ENCODE measurements at regions not wholly inside any gene's neighbourhood (a gene's known extent, or its start where the extent isn't known, plus 50 kb on each side); places are given as distances from the start of the nearest gene placed in this dataset.
A peak's percentile ranks its signal among the peaks of the same experiment; 100 is the strongest.

DNA sequence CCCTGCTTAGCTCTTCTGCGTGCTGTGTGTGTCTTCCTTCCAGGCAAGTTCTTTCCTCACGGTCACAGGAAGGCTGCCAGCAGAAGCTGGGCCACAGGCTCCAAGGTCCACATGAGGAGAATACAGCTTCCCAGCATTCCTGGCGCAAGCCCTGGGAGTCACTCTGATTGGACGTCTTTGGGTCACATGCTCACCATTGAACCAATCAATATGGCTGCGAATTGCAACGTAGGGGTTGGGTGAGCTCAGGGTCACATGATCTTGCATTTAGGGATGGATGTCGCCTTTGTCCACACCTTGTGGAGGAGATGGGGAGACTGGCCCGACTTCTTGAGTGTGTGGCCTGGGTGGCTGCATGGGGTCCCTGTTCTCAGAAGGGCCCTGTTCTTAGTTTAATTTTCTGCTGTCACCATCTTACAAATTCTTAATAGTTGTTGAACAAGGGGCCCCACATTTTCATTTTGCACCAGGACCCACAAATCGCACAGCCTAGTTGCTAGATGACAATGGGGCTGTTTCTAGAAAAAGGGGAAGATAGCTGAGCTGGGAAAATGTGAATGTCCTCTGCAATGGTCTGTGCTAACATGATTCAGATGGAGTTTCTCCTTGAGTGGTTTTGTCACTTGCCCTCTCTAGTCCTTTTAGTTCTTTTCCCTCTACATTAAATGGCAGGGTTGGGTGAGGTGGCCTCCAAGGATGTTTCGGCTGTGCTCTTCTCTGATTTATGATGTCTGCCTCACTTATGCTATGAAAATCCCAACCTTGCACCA, 149.6 kb downstream of the CDH26 start:
- Histone ChIP-seq H3K36me3 (no peaks in the 10 kb centered on the region), H3K4me1 (peaks cover 15% of the 10 kb centered on the region), H3K27me3 (peaks cover 7% of the 10 kb centered on the region; the same call in 1 of the 2 replicates), H3K4me3 (no peak overlapping the region), H3K9me3 (replicated peaks) (no peaks in the 10 kb centered on the region), H3K27ac (no peak overlapping the region)
- no peak for DNase-seq

DNA sequence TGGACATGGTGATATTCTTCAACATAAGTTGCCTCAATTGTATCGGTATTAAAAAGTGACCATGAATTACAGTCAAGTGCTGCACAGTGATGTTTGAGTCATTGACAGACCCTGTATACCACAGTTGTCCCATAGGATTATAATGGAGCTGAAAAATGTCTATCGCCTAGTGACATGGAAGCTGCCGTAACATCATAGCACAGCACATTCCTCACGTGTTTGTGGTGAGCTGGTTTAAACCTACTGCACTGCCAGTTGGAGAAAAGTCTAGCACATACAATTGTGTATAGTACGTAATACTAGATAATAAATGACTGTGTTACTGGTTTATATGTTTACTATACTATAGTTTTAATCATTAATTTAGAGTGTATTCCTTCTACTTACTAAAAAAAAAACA, 150.2 kb downstream of the CDH26 start:
- Histone ChIP-seq H3K9me3 (replicated peaks) (no peaks in the 10 kb centered on the region), H3K27ac (no peak overlapping the region), H3K4me3 (no peak overlapping the region), H3K36me3 (no peaks in the 10 kb centered on the region), H3K4me1 (peaks cover 14% of the 10 kb centered on the region), H3K27me3 (peaks cover 7% of the 10 kb centered on the region; the same call in 1 of the 2 replicates)
- DNase-seq = peak; percentile 76 to 80

- Histone ChIP-seq H3K27me3 (peaks cover 21% of the 10 kb centered on the region), H3K4me1 (peaks cover 13% of the 10 kb centered on the region), H3K4me3 (no peak overlapping the region), H3K9me3 (replicated peaks) (0 out of 2 replicates have a peak, but pooled peaks cover 3% of the 10 kb centered on the region), H3K36me3 (no peaks in the 10 kb centered on the region), H3K27ac (no peak overlapping the region)
- DNase-seq = no peak
Measured at GRCh38 chr20:60113024-60113724, 155.0 kb downstream of the CDH26 start.

DNA sequence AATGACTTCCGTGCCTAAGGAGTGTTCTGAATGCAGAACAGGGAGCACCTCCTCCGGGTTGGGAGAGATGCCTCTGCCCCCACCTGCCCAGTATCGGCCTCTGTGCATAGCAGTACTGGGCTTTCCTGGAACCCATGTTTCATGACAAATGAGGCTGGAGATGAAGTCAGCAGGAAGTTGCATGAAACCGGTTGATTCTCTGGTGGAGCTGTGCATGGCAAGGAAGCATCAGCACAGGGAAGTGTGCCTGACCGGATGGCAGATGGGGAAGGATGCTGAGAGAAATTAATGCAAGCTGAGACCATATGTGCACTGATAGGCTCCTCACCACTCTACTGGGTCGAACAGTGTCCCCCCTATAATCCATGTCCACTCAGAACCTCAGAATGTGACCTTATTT, 155.5 kb downstream of the CDH26 start:
- peaks cover 27% of the 10 kb centered on the region for H3K27me3 ChIP-seq
- H3K9me3 ChIP-seq (replicated peaks) = 0 out of 2 replicates have a peak, but pooled peaks cover 3% of the 10 kb centered on the region
- no peak overlapping the region for H3K4me3 ChIP-seq
- peaks cover 7% of the 10 kb centered on the region for H3K4me1 ChIP-seq
- no peak for DNase-seq
- no peak overlapping the region for H3K27ac ChIP-seq
- no peaks in the 10 kb centered on the region for H3K36me3 ChIP-seq

- H3K4me3 ChIP-seq = no peak overlapping the region
- DNase-seq = no peak
- peaks cover 3% of the 10 kb centered on the region; the same call in 1 of the 2 replicates for H3K4me1 ChIP-seq
- H3K9me3 ChIP-seq (replicated peaks) = 0 out of 2 replicates have a peak, but pooled peaks cover 3% of the 10 kb centered on the region
- no peak overlapping the region for H3K27ac ChIP-seq
- peaks cover 31% of the 10 kb centered on the region for H3K27me3 ChIP-seq
- H3K36me3 ChIP-seq = no peaks in the 10 kb centered on the region
Measured at GRCh38 chr20:60115451-60115850, 157.2 kb downstream of the CDH26 start.

- Histone ChIP-seq H3K4me1 (peaks cover 3% of the 10 kb centered on the region; the same call in 1 of the 2 replicates), H3K9me3 (replicated peaks) (0 out of 2 replicates have a peak, but pooled peaks cover 3% of the 10 kb centered on the region), H3K27me3 (peaks cover 39% of the 10 kb centered on the region), H3K27ac (no peak overlapping the region), H3K36me3 (no peaks in the 10 kb centered on the region), H3K4me3 (no peak overlapping the region)
- DNase-seq = no peak
Measured at GRCh38 chr20:60116128-60116909, 158.1 kb downstream of the CDH26 start.

GRCh38 chr20:60117065-60117464, 158.8 kb downstream of the CDH26 start:
- 0 out of 2 replicates have a peak, but pooled peaks cover 3% of the 10 kb centered on the region for H3K9me3 ChIP-seq (replicated peaks)
- no peak overlapping the region for H3K27ac ChIP-seq
- peaks cover 36% of the 10 kb centered on the region for H3K27me3 ChIP-seq
- DNase-seq = peak in 1 of 2 experiments; percentile 32
- H3K4me3 ChIP-seq = no peak overlapping the region
- no peaks in the 10 kb centered on the region for H3K36me3 ChIP-seq
- peaks cover 3% of the 10 kb centered on the region; the same call in 1 of the 2 replicates for H3K4me1 ChIP-seq

GRCh38 chr20:60121903-60122302, 163.7 kb downstream of the CDH26 start:
- Histone ChIP-seq H3K27me3 (peaks cover 47% of the 10 kb centered on the region), H3K4me3 (no peak overlapping the region), H3K27ac (no peak overlapping the region), H3K9me3 (replicated peaks) (no peaks in the 10 kb centered on the region), H3K36me3 (no peaks in the 10 kb centered on the region), H3K4me1 (peaks cover 1% of the 10 kb centered on the region; the same call in 1 of the 2 replicates)
- no peak for DNase-seq

DNA sequence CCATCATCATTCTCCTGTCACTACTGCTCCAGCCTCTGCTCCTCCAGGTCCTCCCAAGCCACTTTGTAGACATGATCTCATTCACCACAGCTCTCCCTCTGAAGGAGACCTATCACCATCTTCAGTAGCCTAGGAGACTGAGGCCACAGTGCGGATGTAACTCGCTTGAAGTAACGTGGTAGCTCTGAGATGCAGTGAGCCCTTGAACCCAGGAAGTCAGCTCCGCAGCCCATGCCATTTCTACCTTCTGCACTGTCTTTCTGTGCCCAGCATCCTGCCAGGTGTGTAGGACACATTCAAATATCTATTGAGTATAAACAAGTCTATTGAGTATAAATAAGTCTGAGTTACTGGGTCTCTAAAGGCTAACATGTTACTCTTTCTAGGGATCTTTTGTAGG, 164.4 kb downstream of the CDH26 start:
- Histone ChIP-seq H3K9me3 (replicated peaks) (no peaks in the 10 kb centered on the region), H3K36me3 (no peaks in the 10 kb centered on the region), H3K4me3 (no peak overlapping the region), H3K4me1 (no peaks in the 10 kb centered on the region), H3K27ac (no peak overlapping the region), H3K27me3 (peaks cover 42% of the 10 kb centered on the region)
- DNase-seq = no peak

DNA sequence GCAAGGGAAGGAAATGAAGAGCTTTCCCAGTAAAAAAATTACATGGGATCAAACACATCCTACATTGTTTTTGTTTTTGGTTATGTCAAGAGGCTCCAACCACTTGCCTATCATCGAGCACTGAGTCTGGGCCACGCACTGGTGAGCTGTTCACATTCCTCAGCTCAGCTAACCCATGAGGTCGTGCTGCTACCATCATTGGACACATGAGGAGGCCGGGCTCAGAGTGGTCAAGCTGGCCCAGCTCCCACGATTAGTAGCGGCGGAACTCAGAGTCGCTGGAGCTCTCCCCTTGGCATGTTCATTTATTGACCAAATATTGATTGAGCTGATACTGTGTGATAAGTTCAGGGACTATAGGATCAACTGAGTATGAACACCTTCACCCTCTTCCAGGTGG, 164.9 kb downstream of the CDH26 start:
- Histone ChIP-seq H3K27me3 (peaks cover 40% of the 10 kb centered on the region), H3K27ac (no peak overlapping the region), H3K4me3 (no peak overlapping the region), H3K9me3 (replicated peaks) (no peaks in the 10 kb centered on the region), H3K36me3 (no peaks in the 10 kb centered on the region), H3K4me1 (no peaks in the 10 kb centered on the region)
- DNase-seq = no peak

DNA sequence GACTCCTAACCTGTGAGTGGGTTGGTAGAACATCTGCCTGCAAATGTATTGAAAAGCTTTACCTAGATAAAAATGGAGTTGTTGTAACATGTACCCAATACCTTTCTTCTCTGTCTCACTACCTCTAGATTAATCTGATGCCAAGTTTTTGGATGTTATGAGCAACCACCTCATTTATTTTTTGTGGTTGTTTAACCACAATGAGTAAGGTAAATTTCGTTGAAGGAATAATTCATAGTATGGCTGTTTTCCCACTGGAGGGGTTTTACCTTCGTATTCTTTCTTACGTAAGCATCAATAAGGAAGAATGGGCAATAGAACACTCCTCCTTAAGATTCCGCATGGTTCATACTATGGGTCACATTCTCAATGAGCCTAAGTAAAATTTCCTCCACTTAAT, 165.4 kb downstream of the CDH26 start:
- Histone ChIP-seq H3K9me3 (replicated peaks) (no peaks in the 10 kb centered on the region), H3K4me1 (no peaks in the 10 kb centered on the region), H3K27me3 (peaks cover 38% of the 10 kb centered on the region), H3K4me3 (no peak overlapping the region), H3K36me3 (no peaks in the 10 kb centered on the region), H3K27ac (no peak overlapping the region)
- no peak for DNase-seq

DNA sequence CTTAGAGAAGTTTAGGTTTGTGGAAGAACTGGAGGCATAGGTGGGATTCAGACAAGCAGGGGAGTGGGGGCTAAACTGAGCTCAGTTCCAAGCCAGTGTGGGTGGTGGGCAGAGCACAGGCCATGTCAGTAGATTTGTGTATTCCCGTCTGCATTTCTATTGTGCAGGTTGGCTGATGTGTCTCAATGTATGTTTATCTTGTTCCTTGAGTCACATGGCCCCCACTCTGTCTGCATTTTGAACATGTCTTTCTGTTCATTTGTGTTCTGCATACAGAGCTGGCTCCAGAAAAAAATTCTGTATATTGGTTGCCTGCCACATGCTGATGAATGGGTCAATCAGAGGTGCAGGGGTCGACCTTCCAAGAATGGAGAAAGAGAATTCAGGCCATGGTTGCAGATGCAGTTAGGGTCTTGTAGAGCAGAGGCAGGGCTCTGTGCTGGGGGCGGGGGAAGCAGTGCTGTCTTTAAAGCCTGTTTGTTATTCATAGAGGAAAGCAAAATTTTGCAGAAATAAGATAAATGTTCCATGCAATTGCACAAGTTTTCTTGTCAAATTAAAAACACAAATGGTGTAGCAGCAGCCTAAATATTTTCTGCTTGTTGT, 166.7 kb downstream of the CDH26 start:
- no peak overlapping the region for H3K4me3 ChIP-seq
- H3K27ac ChIP-seq = no peak overlapping the region
- no peaks in the 10 kb centered on the region for H3K9me3 ChIP-seq (replicated peaks)
- no peak for DNase-seq
- H3K4me1 ChIP-seq = no peaks in the 10 kb centered on the region
- no peaks in the 10 kb centered on the region for H3K36me3 ChIP-seq
- peaks cover 38% of the 10 kb centered on the region for H3K27me3 ChIP-seq

DNA sequence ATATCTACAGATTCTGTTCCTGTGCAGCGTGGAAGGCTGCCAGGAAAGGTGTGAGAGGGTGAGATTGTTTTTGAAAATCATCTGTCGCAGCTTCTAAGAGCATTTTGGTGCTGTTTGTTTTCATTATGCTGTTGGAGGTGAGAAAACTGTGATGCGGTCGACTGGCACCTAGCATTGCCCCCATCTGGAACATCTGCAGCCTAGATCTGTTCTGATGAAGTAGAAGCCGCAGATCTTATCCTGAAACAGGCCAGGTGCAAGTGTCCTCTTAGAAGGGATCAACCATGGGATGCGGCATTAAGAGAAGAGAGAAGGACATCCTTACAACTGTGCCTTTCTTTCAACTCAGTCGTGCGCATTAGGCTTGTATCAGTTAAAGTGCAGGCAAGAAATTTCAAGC, 167.3 kb downstream of the CDH26 start:
- no peak overlapping the region for H3K27ac ChIP-seq
- DNase-seq = no peak
- H3K4me1 ChIP-seq = no peaks in the 10 kb centered on the region
- H3K4me3 ChIP-seq = no peak overlapping the region
- no peaks in the 10 kb centered on the region for H3K9me3 ChIP-seq (replicated peaks)
- peaks cover 37% of the 10 kb centered on the region for H3K27me3 ChIP-seq
- H3K36me3 ChIP-seq = no peaks in the 10 kb centered on the region

GRCh38 chr20:60126975-60127374, 168.8 kb downstream of the CDH26 start:
- Histone ChIP-seq H3K9me3 (replicated peaks) (no peaks in the 10 kb centered on the region), H3K4me3 (no peak overlapping the region), H3K27ac (no peak overlapping the region), H3K4me1 (no peaks in the 10 kb centered on the region), H3K36me3 (no peaks in the 10 kb centered on the region), H3K27me3 (peaks cover 28% of the 10 kb centered on the region)
- no peak for DNase-seq
